HEK293 (cell line): ENCODE measurements at regions not wholly inside any gene's neighbourhood (a gene's known extent, or its start where the extent isn't known, plus 50 kb on each side); places are given as distances from the start of the nearest gene placed in this dataset.

Source experiments
- CTCF ChIA-PET: fragments of 350-600 bp; formaldehyde crosslinking; extraction: SDS; loops from one replicate; lab custom pipeline; 2021; ENCODE audit warnings: antibody characterized with exemption; lab: Yijun Ruan, JAX
- POLR2A ChIA-PET: fragments of 300-600 bp; formaldehyde crosslinking; extraction: SDS; loops from one replicate; lab custom pipeline; 2020; ENCODE audit warnings: antibody characterized with exemption, inconsistent platforms; lab: Yijun Ruan, JAX
- H3K27ac ChIP-seq: fragments of 200-500 bp; sonication (Bioruptor generic); 2 replicates; pipeline ENCODE4 v1.5.1; 2014; ENCODE audit warnings: low read depth, low read length, control low read depth, inconsistent platforms; ENCODE audit errors: extremely low read depth
- H3K36me3 ChIP-seq, 2 experiments: fragments of 200-500 bp in 1 of 2; sonication (Bioruptor generic) in 1 of 2; 1 replicate in 1 of 2; 2 replicates in 1 of 2; pipeline ENCODE4 v1.5.1; 2014 to 2017; ENCODE audit warnings: inconsistent platforms in 2 of 2, low read length in 2 of 2; ENCODE audit not compliant: control insufficient read depth in 2 of 2, insufficient read depth in 1 of 2
- H3K4me1 ChIP-seq: fragments of 200-500 bp; sonication (Bioruptor generic); 2 replicates; pipeline ENCODE4 v1.5.1; 2014; ENCODE audit warnings: mild to moderate bottlenecking, low read length, inconsistent platforms; ENCODE audit not compliant: control insufficient read depth, insufficient read depth
- H3K4me3 ChIP-seq: 2 replicates; pipeline ENCODE4 v1.5.1; 2011; ENCODE audit warnings: low read depth, mild to moderate bottlenecking, control low read depth, low read length, moderate library complexity
- H3K9me3 ChIP-seq: fragments of 200-500 bp; sonication (Bioruptor generic); 2 replicates; pipeline ENCODE4 v1.5.1; 2014; ENCODE audit warnings: low read depth, low read length, inconsistent platforms; ENCODE audit not compliant: control insufficient read depth, insufficient read depth
- KLF1 ChIP-seq: fragments of 450-650 bp; formaldehyde crosslinking; IDR thresholded peaks from 2 replicates; pipeline ENCODE4 v1.5.1; 2016; ENCODE audit warnings: missing biosample characterization, missing genetic modification characterization
- KLF16 ChIP-seq: fragments of 450-650 bp; formaldehyde crosslinking; IDR thresholded peaks from 2 replicates; pipeline ENCODE4 v1.5.1; 2017; ENCODE audit warnings: missing biosample characterization, missing genetic modification characterization
- MYNN ChIP-seq: fragments of 450-650 bp; formaldehyde crosslinking; IDR thresholded peaks from 2 replicates; pipeline ENCODE4 v1.5.1; 2016; ENCODE audit warnings: missing biosample characterization, missing genetic modification characterization, borderline replicate concordance
- MZF1 ChIP-seq: fragments of 450-650 bp; formaldehyde crosslinking; IDR thresholded peaks from 2 replicates; pipeline ENCODE4 v1.5.1; 2017; ENCODE audit warnings: missing biosample characterization, missing genetic modification characterization, borderline replicate concordance
- SCRT2 ChIP-seq: fragments of 450-650 bp; formaldehyde crosslinking; IDR thresholded peaks from 2 replicates; pipeline ENCODE4 v1.5.1; 2016; ENCODE audit warnings: missing biosample characterization, missing genetic modification characterization
- ZBTB17 ChIP-seq: fragments of 450-650 bp; formaldehyde crosslinking; IDR thresholded peaks from 2 replicates; pipeline ENCODE4 v1.5.1; 2016; ENCODE audit warnings: missing biosample characterization, missing genetic modification characterization
- ZNF121 ChIP-seq: fragments of 450-650 bp; formaldehyde crosslinking; IDR thresholded peaks from 2 replicates; pipeline ENCODE4 v1.5.1; 2016; ENCODE audit warnings: missing biosample characterization, missing genetic modification characterization
- ZNF157 ChIP-seq: fragments of 450-650 bp; formaldehyde crosslinking; IDR thresholded peaks from 2 replicates; pipeline ENCODE4 v1.5.1; 2016; ENCODE audit warnings: missing biosample characterization, missing genetic modification characterization
- ZNF174 ChIP-seq: fragments of 450-650 bp; formaldehyde crosslinking; IDR thresholded peaks from 2 replicates; pipeline ENCODE4 v1.5.0; 2017; ENCODE audit warnings: missing biosample characterization, mild to moderate bottlenecking, missing genetic modification characterization
- ZNF239 ChIP-seq: fragments of 450-650 bp; formaldehyde crosslinking; IDR thresholded peaks from 2 replicates; pipeline ENCODE4 v1.5.1; 2016; ENCODE audit warnings: missing biosample characterization, missing genetic modification characterization
- ZNF350 ChIP-seq: fragments of 450-650 bp; formaldehyde crosslinking; IDR thresholded peaks from 2 replicates; pipeline ENCODE4 v1.5.0; 2017; ENCODE audit warnings: missing biosample characterization, mild to moderate bottlenecking, missing genetic modification characterization
- ZNF510 ChIP-seq: fragments of 450-650 bp; formaldehyde crosslinking; IDR thresholded peaks from 2 replicates; pipeline ENCODE4 v1.5.1; 2018; ENCODE audit warnings: mild to moderate bottlenecking, missing genetic modification characterization, missing biosample characterization; ENCODE audit not compliant: insufficient replicate concordance
- ZNF529 ChIP-seq: fragments of 450-650 bp; formaldehyde crosslinking; IDR thresholded peaks from 2 replicates; pipeline ENCODE4 v1.5.1; 2017; ENCODE audit warnings: missing genetic modification characterization, missing biosample characterization; ENCODE audit not compliant: insufficient replicate concordance
- ZNF660 ChIP-seq: fragments of 450-650 bp; IDR thresholded peaks from 2 replicates; pipeline ENCODE4 v1.5.1; 2018; ENCODE audit warnings: missing biosample characterization, mild to moderate bottlenecking, missing genetic modification characterization
- ZNF664 ChIP-seq: fragments of 450-650 bp; formaldehyde crosslinking; IDR thresholded peaks from 2 replicates; pipeline ENCODE4 v1.5.1; 2016; ENCODE audit warnings: missing biosample characterization, missing genetic modification characterization
- TF ChIP-seq, protein P1 (sequence below): fragments of 450-650 bp; formaldehyde crosslinking; IDR thresholded peaks from 2 replicates; pipeline ENCODE4 v1.5.1; 2016; ENCODE audit warnings: missing biosample characterization, missing genetic modification characterization
- TF ChIP-seq, protein P2 (sequence below): sonication (generic); formaldehyde crosslinking; IDR thresholded peaks from 2 replicates; pipeline ENCODE4 v1.8.1; 2022; ENCODE audit warnings: mild to moderate bottlenecking, moderate library complexity, missing genetic modification reagents
- TF ChIP-seq, protein P3 (sequence below): fragments of 450-650 bp; formaldehyde crosslinking; IDR thresholded peaks from 2 replicates; pipeline ENCODE4 v1.5.1; 2017; ENCODE audit warnings: missing biosample characterization, mild to moderate bottlenecking, missing genetic modification characterization, moderate library complexity
- TF ChIP-seq, protein P4 (sequence below): fragments of 450-650 bp; formaldehyde crosslinking; IDR thresholded peaks from 2 replicates; pipeline ENCODE4 v1.5.1; 2016; ENCODE audit warnings: missing biosample characterization, missing genetic modification characterization, borderline replicate concordance

DNA sequence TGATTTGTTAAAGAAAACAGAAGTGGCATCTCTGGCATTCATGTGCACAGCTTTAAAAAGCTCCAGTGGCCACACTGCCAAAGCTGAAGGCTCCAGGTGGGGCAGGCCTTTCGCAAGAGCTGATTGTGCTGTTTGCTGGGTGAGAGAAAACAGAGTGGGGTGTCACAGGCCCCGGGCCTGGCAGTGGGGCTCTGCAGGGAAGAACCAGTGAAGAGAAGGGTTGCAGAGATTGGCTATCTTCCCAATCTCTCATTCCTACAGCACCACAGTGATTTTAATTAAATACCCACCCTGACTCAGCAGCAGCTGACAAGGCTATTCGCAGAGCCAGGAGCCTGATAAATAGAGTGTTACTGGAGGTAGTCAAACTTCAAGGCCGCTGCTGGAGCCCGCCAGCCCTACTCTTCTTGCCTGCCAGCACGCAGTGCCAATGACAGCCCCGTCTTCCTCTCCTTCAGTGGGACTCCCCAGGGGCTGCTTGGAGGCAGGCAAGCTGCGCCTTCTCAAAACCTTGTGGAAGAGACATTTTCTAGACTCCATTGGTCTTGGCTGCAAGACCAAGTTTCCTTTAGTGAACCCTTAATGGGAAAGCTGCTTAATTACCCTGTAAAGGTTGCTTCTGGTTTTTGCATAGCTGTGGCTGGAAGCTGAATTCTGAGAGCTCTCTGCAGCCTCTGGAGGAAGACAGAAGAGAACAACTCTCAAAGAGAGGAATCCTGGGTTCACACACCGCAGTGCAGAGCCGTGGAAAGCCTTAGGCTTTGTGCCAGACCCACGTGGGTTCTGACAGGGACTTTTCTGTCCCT, 225.8 kb upstream of the SLCO3A1 start:
- CTCF ChIA-PET, result interaction anchor here (0.6 kb wide), 2 partner anchors 30 to 455 kb away, joined by 3 read pairs; no protein-coding TSS in a partner anchor
- H3K4me1 ChIP-seq, result no peaks in the 10 kb centered on the region
- no peak overlapping the region for H3K4me3 ChIP-seq
- no peaks in the 10 kb centered on the region for H3K36me3 ChIP-seq
- POLR2A ChIA-PET, result no interaction called here
- H3K9me3 ChIP-seq, result no peaks in the 10 kb centered on the region
- no peak overlapping the region for H3K27ac ChIP-seq
- no peak for TF ChIP-seq MYNN (tag by site-specific recombination)
- no peak for TF ChIP-seq ZNF157
- TF ChIP-seq KLF16 (tag by site-specific recombination), result no peak
- TF ChIP-seq KLF1, result no peak
- no peak for TF ChIP-seq ZBTB17
- TF ChIP-seq ZNF510 (tag by site-specific recombination), result no peak
- no peak for TF ChIP-seq SCRT2 (tag by site-specific recombination)
- no peak for TF ChIP-seq ZNF239
- no peak for TF ChIP-seq ZNF529 (tag by site-specific recombination)
- TF ChIP-seq, protein P1, sequence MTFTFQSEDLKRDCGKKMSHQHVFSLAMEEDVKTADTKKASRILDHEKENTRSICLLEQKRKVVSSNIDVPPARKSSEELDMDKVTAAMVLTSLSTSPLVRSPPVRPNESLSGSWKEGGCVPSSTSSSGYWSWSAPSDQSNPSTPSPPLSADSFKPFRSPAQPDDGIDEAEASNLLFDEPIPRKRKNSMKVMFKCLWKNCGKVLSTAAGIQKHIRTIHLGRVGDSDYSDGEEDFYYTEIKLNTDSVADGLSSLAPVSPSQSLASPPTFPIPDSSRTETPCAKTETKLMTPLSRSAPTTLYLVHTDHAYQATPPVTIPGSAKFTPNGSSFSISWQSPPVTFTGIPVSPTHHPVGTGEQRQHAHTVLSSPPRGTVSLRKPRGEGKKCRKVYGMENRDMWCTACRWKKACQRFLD (tag by site-specific recombination), result no peak
- TF ChIP-seq ZNF660 (tag by site-specific recombination), result no peak
- TF ChIP-seq, protein P2, sequence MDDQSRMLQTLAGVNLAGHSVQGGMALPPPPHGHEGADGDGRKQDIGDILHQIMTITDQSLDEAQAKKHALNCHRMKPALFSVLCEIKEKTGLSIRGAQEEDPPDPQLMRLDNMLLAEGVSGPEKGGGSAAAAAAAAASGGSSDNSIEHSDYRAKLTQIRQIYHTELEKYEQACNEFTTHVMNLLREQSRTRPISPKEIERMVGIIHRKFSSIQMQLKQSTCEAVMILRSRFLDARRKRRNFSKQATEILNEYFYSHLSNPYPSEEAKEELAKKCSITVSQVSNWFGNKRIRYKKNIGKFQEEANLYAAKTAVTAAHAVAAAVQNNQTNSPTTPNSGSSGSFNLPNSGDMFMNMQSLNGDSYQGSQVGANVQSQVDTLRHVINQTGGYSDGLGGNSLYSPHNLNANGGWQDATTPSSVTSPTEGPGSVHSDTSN (CRISPR knock-in tag), result no peak
- TF ChIP-seq, protein P3, sequence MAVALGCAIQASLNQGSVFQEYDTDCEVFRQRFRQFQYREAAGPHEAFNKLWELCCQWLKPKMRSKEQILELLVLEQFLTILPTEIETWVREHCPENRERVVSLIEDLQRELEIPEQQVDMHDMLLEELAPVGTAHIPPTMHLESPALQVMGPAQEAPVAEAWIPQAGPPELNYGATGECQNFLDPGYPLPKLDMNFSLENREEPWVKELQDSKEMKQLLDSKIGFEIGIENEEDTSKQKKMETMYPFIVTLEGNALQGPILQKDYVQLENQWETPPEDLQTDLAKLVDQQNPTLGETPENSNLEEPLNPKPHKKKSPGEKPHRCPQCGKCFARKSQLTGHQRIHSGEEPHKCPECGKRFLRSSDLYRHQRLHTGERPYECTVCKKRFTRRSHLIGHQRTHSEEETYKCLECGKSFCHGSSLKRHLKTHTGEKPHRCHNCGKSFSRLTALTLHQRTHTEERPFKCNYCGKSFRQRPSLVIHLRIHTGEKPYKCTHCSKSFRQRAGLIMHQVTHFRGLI (tag by site-specific recombination), result no peak
- TF ChIP-seq, protein P4, sequence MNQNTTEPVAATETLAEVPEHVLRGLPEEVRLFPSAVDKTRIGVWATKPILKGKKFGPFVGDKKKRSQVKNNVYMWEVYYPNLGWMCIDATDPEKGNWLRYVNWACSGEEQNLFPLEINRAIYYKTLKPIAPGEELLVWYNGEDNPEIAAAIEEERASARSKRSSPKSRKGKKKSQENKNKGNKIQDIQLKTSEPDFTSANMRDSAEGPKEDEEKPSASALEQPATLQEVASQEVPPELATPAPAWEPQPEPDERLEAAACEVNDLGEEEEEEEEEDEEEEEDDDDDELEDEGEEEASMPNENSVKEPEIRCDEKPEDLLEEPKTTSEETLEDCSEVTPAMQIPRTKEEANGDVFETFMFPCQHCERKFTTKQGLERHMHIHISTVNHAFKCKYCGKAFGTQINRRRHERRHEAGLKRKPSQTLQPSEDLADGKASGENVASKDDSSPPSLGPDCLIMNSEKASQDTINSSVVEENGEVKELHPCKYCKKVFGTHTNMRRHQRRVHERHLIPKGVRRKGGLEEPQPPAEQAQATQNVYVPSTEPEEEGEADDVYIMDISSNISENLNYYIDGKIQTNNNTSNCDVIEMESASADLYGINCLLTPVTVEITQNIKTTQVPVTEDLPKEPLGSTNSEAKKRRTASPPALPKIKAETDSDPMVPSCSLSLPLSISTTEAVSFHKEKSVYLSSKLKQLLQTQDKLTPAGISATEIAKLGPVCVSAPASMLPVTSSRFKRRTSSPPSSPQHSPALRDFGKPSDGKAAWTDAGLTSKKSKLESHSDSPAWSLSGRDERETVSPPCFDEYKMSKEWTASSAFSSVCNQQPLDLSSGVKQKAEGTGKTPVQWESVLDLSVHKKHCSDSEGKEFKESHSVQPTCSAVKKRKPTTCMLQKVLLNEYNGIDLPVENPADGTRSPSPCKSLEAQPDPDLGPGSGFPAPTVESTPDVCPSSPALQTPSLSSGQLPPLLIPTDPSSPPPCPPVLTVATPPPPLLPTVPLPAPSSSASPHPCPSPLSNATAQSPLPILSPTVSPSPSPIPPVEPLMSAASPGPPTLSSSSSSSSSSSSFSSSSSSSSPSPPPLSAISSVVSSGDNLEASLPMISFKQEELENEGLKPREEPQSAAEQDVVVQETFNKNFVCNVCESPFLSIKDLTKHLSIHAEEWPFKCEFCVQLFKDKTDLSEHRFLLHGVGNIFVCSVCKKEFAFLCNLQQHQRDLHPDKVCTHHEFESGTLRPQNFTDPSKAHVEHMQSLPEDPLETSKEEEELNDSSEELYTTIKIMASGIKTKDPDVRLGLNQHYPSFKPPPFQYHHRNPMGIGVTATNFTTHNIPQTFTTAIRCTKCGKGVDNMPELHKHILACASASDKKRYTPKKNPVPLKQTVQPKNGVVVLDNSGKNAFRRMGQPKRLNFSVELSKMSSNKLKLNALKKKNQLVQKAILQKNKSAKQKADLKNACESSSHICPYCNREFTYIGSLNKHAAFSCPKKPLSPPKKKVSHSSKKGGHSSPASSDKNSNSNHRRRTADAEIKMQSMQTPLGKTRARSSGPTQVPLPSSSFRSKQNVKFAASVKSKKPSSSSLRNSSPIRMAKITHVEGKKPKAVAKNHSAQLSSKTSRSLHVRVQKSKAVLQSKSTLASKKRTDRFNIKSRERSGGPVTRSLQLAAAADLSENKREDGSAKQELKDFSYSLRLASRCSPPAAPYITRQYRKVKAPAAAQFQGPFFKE (tag by site-specific recombination), result no peak

DNA sequence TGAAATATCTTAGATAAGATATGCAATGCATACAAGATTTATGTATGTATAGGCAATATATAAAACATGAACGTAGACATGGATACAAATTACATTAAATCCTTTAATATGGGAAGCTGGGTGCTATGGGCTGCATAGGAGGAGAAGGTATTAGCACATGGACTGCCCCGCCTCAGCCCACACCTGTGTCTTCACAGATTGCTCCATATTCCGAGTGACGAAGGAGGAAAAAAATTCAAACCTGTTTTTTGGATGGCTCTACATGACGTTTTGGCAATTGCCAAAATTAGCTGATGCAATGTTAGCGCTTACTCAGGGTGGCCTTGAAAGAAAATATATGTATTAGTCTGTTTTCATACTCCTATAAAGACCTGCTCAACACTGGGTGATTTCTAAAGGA, 223.4 kb upstream of the SLCO3A1 start:
- ChIA-PET POLR2A (no interaction called here), CTCF (no interaction called here)
- no peak for TF ChIP-seq ZNF121 (tag by site-specific recombination)
- no peak for TF ChIP-seq ZNF350 (tag by site-specific recombination)
- no peak for TF ChIP-seq ZNF174 (tag by site-specific recombination)
- no peak for TF ChIP-seq MZF1 (tag by site-specific recombination)
- TF ChIP-seq ZNF664 (tag by site-specific recombination), result no peak
- Histone ChIP-seq H3K36me3 (no peaks in the 10 kb centered on the region), H3K4me3 (no peak overlapping the region), H3K9me3 (no peaks in the 10 kb centered on the region), H3K27ac (no peak overlapping the region), H3K4me1 (no peaks in the 10 kb centered on the region)
